ENCODE measurements at regions not wholly inside any gene's neighbourhood (a gene's known extent, or its start where the extent isn't known, plus 50 kb on each side); places are given as distances from the start of the nearest gene placed in this dataset.

DNA sequence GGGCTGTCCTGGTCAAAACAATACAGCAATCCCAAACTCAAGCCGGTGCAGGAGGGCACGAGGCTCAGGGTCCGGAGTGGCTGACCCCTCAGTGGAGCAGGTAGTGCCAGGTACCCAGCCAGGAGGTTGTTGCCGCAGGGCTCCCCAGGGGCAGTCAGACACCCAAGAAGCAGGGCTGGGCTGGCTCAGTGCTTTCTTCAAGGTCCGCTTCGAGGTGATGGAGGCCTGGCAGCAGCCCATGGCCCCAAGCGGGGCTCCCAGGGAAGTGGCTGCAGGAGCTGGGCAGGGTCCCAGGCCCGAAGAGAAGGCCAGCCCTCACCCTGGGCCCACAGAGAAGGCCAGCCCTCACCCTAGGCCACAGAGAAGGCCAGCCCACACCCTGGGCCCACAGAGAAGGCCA, 55.3 kb upstream of the COPS8 start:
- no peak for DNase-seq (ENCODE audit: low spot score)

DNA sequence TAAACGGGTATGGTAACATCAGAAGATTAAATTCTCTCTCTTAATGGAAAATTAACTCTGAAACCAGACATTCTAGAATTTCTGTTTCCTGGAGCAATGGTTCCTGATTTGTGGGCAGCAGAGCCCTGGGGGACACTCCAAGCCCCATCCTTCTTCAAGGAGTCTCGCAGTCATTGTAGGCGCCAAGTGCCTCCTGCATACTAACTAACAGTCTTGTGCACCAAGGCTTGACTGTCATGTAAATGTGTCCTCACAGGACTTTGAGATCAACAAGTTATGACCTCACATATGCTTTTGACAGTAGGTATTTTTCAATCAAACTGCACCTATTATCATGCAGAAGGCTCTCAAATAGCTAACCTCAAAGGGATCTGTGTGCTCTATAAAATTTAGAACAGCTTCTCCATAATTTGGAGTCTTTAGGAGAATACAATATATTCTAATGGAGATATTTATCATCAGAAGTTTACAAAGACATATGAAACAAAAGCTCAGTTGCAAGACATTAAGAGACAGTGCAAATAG, 52.1 kb upstream of the COPS8 start:
- DNase-seq (ENCODE audit: low spot score) = no peak

DNA sequence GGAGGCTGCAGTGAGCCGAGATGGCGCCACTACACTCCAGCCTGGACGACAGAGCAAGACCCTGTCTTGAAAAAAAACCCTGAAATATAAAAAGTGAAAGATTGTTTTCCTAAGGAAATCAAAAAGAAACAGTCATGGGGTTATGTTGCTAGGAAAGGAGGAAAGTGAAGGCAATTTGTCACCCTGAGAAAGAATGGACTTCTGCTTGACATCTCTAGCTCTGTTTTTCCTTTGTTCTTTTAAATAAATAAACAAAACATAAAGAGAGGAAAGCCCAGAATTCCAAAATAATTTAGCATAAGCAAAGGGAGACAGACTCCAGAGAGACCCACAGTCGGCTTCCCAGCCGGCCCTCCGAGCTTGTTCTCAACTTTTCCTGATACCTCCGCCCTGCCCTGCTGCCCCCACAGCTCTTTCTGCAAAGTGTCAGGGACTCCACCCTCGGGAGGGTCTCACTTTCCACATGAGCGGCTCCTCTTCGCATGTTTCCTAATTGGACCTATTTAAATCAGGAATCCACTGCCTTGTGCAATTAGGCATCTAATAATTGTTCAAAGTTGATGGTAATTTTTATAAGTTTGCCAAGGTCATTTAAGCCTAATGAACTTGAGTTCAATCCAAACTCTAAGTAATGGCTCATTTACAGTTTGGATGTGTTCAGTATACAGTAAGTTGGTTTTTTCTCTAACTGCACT, 49.8 kb upstream of the COPS8 start:
- no peak for DNase-seq (ENCODE audit: low spot score)
